H1 (cell line): ENCODE measurements at regions not wholly inside any gene's neighbourhood (a gene's known extent, or its start where the extent isn't known, plus 50 kb on each side); places are given as distances from the start of the nearest gene placed in this dataset.

Experiments used
- CTCF ChIA-PET: fragments of 300-600 bp; sonication (Branson Sonifier 250); formaldehyde crosslinking; loops from one replicate; lab custom pipeline; 2021; ENCODE audit not compliant: partially characterized antibody; lab: Charles Lee
- POLR2A ChIA-PET: fragments of 300-600 bp; sonication (Branson Sonifier 250); formaldehyde crosslinking; loops from one replicate; lab custom pipeline; 2021; ENCODE audit warnings: inconsistent platforms; ENCODE audit not compliant: partially characterized antibody; lab: Charles Lee
- DNase-seq, 2 experiments: peaks; one replicate each; pipeline versions ENCODE4 v3.0.0 to v3.0.0-alpha.2; 2010 to 2022; ENCODE audit warnings: low spot score in 2 of 2, low read depth in 1 of 2, mixed read lengths in 1 of 2
- FAIRE-seq: peaks from 2 replicates; lab custom pipeline; 2011; peaks lifted over from hg19 to GRCh38; lab: Jason Lieb, UNC
- H2AFZ ChIP-seq: 2 replicates; pipeline ENCODE4 v1.8.1; 2012; ENCODE audit warnings: low read length, inconsistent platforms
- H2AK5ac ChIP-seq: 2 replicates; pipeline ENCODE4 v1.6.1; 2013; ENCODE audit warnings: low read depth, low read length
- H2BK120ac ChIP-seq: replicated peaks from 2 replicates; pipeline ENCODE3; 2013; ENCODE audit warnings: low read depth, low read length, inconsistent platforms
- H2BK12ac ChIP-seq: 2 replicates; pipeline ENCODE4 v1.6.1; 2013; ENCODE audit warnings: low read depth, low read length
- H2BK15ac ChIP-seq: 2 replicates; pipeline ENCODE4 v1.6.1; 2013; ENCODE audit warnings: low read length
- H2BK20ac ChIP-seq: 2 replicates; pipeline ENCODE4 v1.6.1; 2013; ENCODE audit warnings: low read length
- H2BK5ac ChIP-seq: 2 replicates; pipeline ENCODE4 v1.6.1; 2013; ENCODE audit warnings: low read depth, low read length
- H3K14ac ChIP-seq: 2 replicates; pipeline ENCODE4 v1.6.1; 2013; ENCODE audit warnings: inconsistent platforms; ENCODE audit not compliant: insufficient read length
- H3K18ac ChIP-seq: 2 replicates; pipeline ENCODE4 v1.6.1; 2013; ENCODE audit warnings: low read length; ENCODE audit errors: extremely low read depth
- H3K23ac ChIP-seq: 2 replicates; pipeline ENCODE4 v1.6.1; 2013; ENCODE audit warnings: inconsistent platforms; ENCODE audit not compliant: insufficient read length
- H3K23me2 ChIP-seq: 2 replicates; pipeline ENCODE4 v1.6.1; 2013; ENCODE audit warnings: low read depth, low read length
- H3K27ac ChIP-seq: 2 replicates; pipeline ENCODE4 v1.6.1; 2011; ENCODE audit warnings: low read depth, low read length, inconsistent platforms
- H3K27me3 ChIP-seq, 4 experiments: replicated peaks in 1 of 4; 1 replicate in 1 of 4; 2 replicates in 3 of 4; pipeline versions ENCODE4 v1.6.1 to v1.8.1; 2011 to 2013; ENCODE audit warnings: low read length in 3 of 4, mild to moderate bottlenecking in 3 of 4, inconsistent platforms in 2 of 4, mixed read lengths in 2 of 4, moderate library complexity in 1 of 4; ENCODE audit not compliant: control insufficient read depth in 3 of 4, insufficient read depth in 3 of 4; ENCODE audit errors: extremely low read depth in 1 of 4
- H3K36me3 ChIP-seq, 4 experiments: 2 replicates each; pipeline versions ENCODE4 v1.6.1 to v1.8.1; 2011 to 2013; ENCODE audit warnings: mild to moderate bottlenecking in 4 of 4, low read length in 3 of 4, moderate library complexity in 2 of 4, control low read depth in 1 of 4, inconsistent platforms in 1 of 4; ENCODE audit not compliant: insufficient read depth in 4 of 4, control insufficient read depth in 2 of 4
- H3K4ac ChIP-seq: replicated peaks from 2 replicates; pipeline ENCODE3; 2013; ENCODE audit warnings: low read length, low read depth, mixed read lengths, inconsistent platforms; ENCODE audit not compliant: insufficient read length
- H3K4me1 ChIP-seq, 4 experiments: replicated peaks in 1 of 4; 1 replicate in 1 of 4; 2 replicates in 3 of 4; pipeline versions ENCODE4 v1.6.1 to v1.8.1; 2011 to 2013; ENCODE audit warnings: low read length in 3 of 4, inconsistent platforms in 2 of 4, mixed read lengths in 1 of 4; ENCODE audit not compliant: insufficient read depth in 4 of 4, control insufficient read depth in 3 of 4
- H3K4me2 ChIP-seq, 2 experiments: 2 replicates each; pipeline versions ENCODE4 v1.6.1 to v1.8.1; 2011 to 2013; ENCODE audit warnings: low read depth in 2 of 2, low read length in 2 of 2, control low read depth in 1 of 2, inconsistent platforms in 1 of 2, mild to moderate bottlenecking in 1 of 2; ENCODE audit not compliant: insufficient read depth in 1 of 2
- H3K4me3 ChIP-seq, 4 experiments: fragments of 200-600, 300-600 bp in 1 of 4; sonication (generic), shearing (Covaris generic), sonication (Bioruptor Twin) in 1 of 4; 2 replicates each; pipeline versions ENCODE4 v1.5.1 to v1.8.1; 2011 to 2016; ENCODE audit warnings: low read length in 4 of 4, low read depth in 3 of 4, control low read depth in 2 of 4, inconsistent platforms in 2 of 4, mild to moderate bottlenecking in 2 of 4, mixed read lengths in 1 of 4, moderate library complexity in 1 of 4; ENCODE audit not compliant: insufficient read depth in 2 of 4; ENCODE audit errors: extremely low read depth in 1 of 4
- H3K56ac ChIP-seq: replicated peaks from 2 replicates; pipeline ENCODE3; 2013; ENCODE audit warnings: low read depth, mild to moderate bottlenecking, mixed read lengths, low read length, inconsistent platforms; ENCODE audit not compliant: insufficient read length
- H3K79me1 ChIP-seq: 2 replicates; pipeline ENCODE4 v1.6.1; 2013; ENCODE audit warnings: low read depth, low read length, control low read depth
- H3K79me2 ChIP-seq, 2 experiments: 2 replicates each; pipeline versions ENCODE4 v1.6.1 to v1.8.1; 2012 to 2013; ENCODE audit warnings: low read length in 2 of 2, mild to moderate bottlenecking in 2 of 2, inconsistent platforms in 1 of 2; ENCODE audit not compliant: insufficient read depth in 2 of 2, control insufficient read depth in 1 of 2
- H3K9ac ChIP-seq, 4 experiments: replicated peaks in 1 of 4; 1 replicate in 1 of 4; 2 replicates in 3 of 4; pipeline versions ENCODE4 v1.6.1 to v1.8.1; 2011 to 2013; ENCODE audit warnings: low read depth in 3 of 4, low read length in 3 of 4, control low read depth in 2 of 4, mild to moderate bottlenecking in 2 of 4, moderate library complexity in 2 of 4, inconsistent platforms in 1 of 4; ENCODE audit errors: extremely low read depth in 1 of 4
- H3K9me3 ChIP-seq, 2 experiments: 2 replicates each; pipeline versions ENCODE4 v1.6.1 to v1.8.1; 2012 to 2013; ENCODE audit warnings: mild to moderate bottlenecking in 2 of 2, moderate library complexity in 2 of 2, control low read depth in 1 of 2, inconsistent platforms in 1 of 2, low read depth in 1 of 2, low read length in 1 of 2, mixed read lengths in 1 of 2; ENCODE audit not compliant: insufficient read depth in 2 of 2
- H4K20me1 ChIP-seq, 2 experiments: replicated peaks in 1 of 2; 2 replicates each; pipeline versions ENCODE3 to v1.8.1; 2011 to 2013; ENCODE audit warnings: inconsistent platforms in 2 of 2, low read length in 2 of 2, mild to moderate bottlenecking in 1 of 2; ENCODE audit not compliant: insufficient read depth in 2 of 2, control insufficient read depth in 1 of 2
- H4K5ac ChIP-seq: 2 replicates; pipeline ENCODE4 v1.6.1; 2013; ENCODE audit warnings: low read length, low read depth, mixed read lengths, inconsistent platforms; ENCODE audit not compliant: insufficient read length
- H4K8ac ChIP-seq: 2 replicates; pipeline ENCODE4 v1.8.0; 2013; ENCODE audit warnings: mild to moderate bottlenecking, moderate library complexity, low read length, inconsistent platforms; ENCODE audit not compliant: insufficient read depth; ENCODE audit errors: extremely low read depth
- H4K91ac ChIP-seq: replicated peaks from 2 replicates; pipeline ENCODE3; 2013; ENCODE audit warnings: low read length, mixed read lengths, inconsistent platforms; ENCODE audit not compliant: insufficient read length
- FOSL1 ChIP-seq: IDR thresholded peaks from 2 replicates; pipeline ENCODE4 v1.6.1; 2011; ENCODE audit warnings: mild to moderate bottlenecking, low read depth, low read length, moderate library complexity; ENCODE audit not compliant: insufficient read depth
- GABPA ChIP-seq: IDR thresholded peaks from 2 replicates; pipeline ENCODE4 v1.6.1; 2011; ENCODE audit warnings: mild to moderate bottlenecking, low read length, moderate library complexity, borderline replicate concordance; ENCODE audit not compliant: insufficient read depth
- KDM1A ChIP-seq: fragments of 200-600, 300-600 bp; sonication (generic); IDR thresholded peaks from 2 replicates; pipeline ENCODE4 v1.7.1; 2016; ENCODE audit warnings: mild to moderate bottlenecking, low read length, borderline replicate concordance
- POLR2AphosphoS5 ChIP-seq: IDR thresholded peaks from 2 replicates; pipeline ENCODE4 v1.6.1; 2011; ENCODE audit warnings: low read depth, low read length
- POU5F1 ChIP-seq: IDR thresholded peaks from 2 replicates; pipeline ENCODE4 v1.6.1; 2011; ENCODE audit warnings: low read depth, mild to moderate bottlenecking, low read length, moderate library complexity
- RBBP5 ChIP-seq: IDR thresholded peaks from 2 replicates; pipeline ENCODE4 v1.7.1; 2012; ENCODE audit warnings: low read depth, mild to moderate bottlenecking, inconsistent platforms, low read length, moderate library complexity, borderline replicate concordance
- RFX5 ChIP-seq: IDR thresholded peaks from 2 replicates; pipeline ENCODE4 v1.6.1; 2011; ENCODE audit warnings: low read depth, low read length, improper control_type of control experiment, borderline replicate concordance
- RXRA ChIP-seq: IDR thresholded peaks from 2 replicates; pipeline ENCODE4 v1.6.1; 2011; ENCODE audit warnings: low read depth, mild to moderate bottlenecking, low read length, moderate library complexity; ENCODE audit not compliant: insufficient read depth
- SP4 ChIP-seq: IDR thresholded peaks from 2 replicates; pipeline ENCODE4 v1.6.1; 2012; ENCODE audit warnings: low read length, inconsistent platforms
- WGBS, 2 experiments: shearing (Covaris generic) in 1 of 2; methylation state at CpG; one replicate each; pipeline versions ENCODE4 v1.1.6 to v1.1.7; 2013 to 2015; ENCODE audit warnings: low lambda C conversion rate in 2 of 2, mixed read lengths in 2 of 2, inconsistent platforms in 1 of 2, low coverage in 1 of 2, missing lambda C conversion rate in 1 of 2; ENCODE audit not compliant: insufficient replicate concordance in 2 of 2, insufficient coverage in 1 of 2, insufficient read length in 1 of 2; ENCODE audit errors: extremely low coverage in 1 of 2, missing lambda C conversion rate in 1 of 2; 5-methylcytosine and 5-hydroxymethylcytosine counted together
- TF ChIP-seq, protein P1 (sequence below): IDR thresholded peaks from 2 replicates; pipeline ENCODE4 v1.6.1; 2012; ENCODE audit warnings: inconsistent platforms

- H3K79me2 ChIP-seq, result no peaks in the 10 kb centered on the region
- TF ChIP-seq FOSL1 (no peak), GABPA (no peak), POLR2AphosphoS5 (no peak), RBBP5 (no peak), POU5F1 (no peak), RFX5 (no peak), RXRA (no peak), KDM1A (no peak), SP4 (no peak)
- TF ChIP-seq, protein P1, sequence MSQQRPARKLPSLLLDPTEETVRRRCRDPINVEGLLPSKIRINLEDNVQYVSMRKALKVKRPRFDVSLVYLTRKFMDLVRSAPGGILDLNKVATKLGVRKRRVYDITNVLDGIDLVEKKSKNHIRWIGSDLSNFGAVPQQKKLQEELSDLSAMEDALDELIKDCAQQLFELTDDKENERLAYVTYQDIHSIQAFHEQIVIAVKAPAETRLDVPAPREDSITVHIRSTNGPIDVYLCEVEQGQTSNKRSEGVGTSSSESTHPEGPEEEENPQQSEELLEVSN, result no peak
- TF ChIP-seq, all 59 proteins: peak for 0
- Histone ChIP-seq H3K4me2 (no peak overlapping the region), H3K56ac (no peak overlapping the region), H3K27ac (no peak overlapping the region), H2BK120ac (no peak overlapping the region), H4K91ac (no peak overlapping the region), H3K4me1 (peaks cover 0 to 4% (median 1%) of the 10 kb centered on the region in 4 experiments; a peak in 2 of 7 replicates), H3K4ac (no peak overlapping the region), H4K5ac (no peak overlapping the region), H3K23me2 (no peaks in the 10 kb centered on the region), H3K18ac (no peak overlapping the region), H2BK15ac (no peak overlapping the region), H2AFZ (no peak overlapping the region), H3K4me3 (no peak overlapping the region), H4K20me1 (no peaks in the 10 kb centered on the region), H2BK20ac (no peak overlapping the region), H3K14ac (no peak overlapping the region), H4K8ac (no peak overlapping the region), H3K79me1 (no peaks in the 10 kb centered on the region), H3K23ac (no peak overlapping the region), H3K36me3 (no peaks in the 10 kb centered on the region), H2BK12ac (no peak overlapping the region), H3K9me3 (no peaks in the 10 kb centered on the region), H2BK5ac (no peak overlapping the region), H2AK5ac (no peak overlapping the region), H3K9ac (no peak overlapping the region), H3K27me3 (peaks cover 0 to 2% (median 0%) of the 10 kb centered on the region in 4 experiments; a peak in 1 of 7 replicates)
- ChIA-PET CTCF (interaction anchor here (1.0 kb wide), 1 partner anchor 10 kb away, joined by 3 read pairs; no protein-coding TSS in a partner anchor), POLR2A (no interaction called here)
- DNase-seq, result no peak
- 97% methylated on average over 3 of the region's 3 CpGs; no CpG with 5 or more reads in 1 of the 2 experiments for WGBS, 2 experiments
- FAIRE-seq, result no peak
These were observed 259.1 kb downstream of the C4orf33 start for GRCh38 chr4:129355031-129355430.
